H4 (cell line): ENCODE measurements at regions not wholly inside any gene's neighbourhood (a gene's known extent, or its start where the extent isn't known, plus 50 kb on each side); places are given as distances from the start of the nearest gene placed in this dataset.
A peak's percentile ranks its signal among the peaks of the same experiment; 100 is the strongest.

ENCODE experiments used
- DNase-seq: peaks from one replicate; pipeline ENCODE4 v3.0.0-alpha.2; 2015; ENCODE audit warnings: low spot score

DNA sequence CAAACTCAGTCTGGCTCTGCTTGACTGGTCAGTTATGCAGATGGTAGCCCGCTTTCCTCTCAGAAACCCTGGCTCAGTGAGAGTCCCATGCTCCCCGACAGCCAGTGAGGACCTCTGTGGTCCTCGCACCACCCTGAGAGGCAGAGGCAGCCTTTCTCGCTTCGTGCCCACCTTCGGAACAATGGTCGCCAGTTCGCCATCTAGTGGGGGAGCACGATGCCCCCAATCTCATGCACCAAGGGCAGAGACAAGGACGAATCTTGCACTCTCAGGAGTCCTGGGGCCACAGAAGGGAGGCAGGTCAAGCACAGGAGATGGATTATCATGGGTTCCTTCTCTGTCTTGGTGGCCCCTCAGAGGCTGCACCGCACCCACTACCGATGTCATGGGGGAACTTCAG, 75.2 kb downstream of the RHCG start:
- DNase-seq = no peak

DNA sequence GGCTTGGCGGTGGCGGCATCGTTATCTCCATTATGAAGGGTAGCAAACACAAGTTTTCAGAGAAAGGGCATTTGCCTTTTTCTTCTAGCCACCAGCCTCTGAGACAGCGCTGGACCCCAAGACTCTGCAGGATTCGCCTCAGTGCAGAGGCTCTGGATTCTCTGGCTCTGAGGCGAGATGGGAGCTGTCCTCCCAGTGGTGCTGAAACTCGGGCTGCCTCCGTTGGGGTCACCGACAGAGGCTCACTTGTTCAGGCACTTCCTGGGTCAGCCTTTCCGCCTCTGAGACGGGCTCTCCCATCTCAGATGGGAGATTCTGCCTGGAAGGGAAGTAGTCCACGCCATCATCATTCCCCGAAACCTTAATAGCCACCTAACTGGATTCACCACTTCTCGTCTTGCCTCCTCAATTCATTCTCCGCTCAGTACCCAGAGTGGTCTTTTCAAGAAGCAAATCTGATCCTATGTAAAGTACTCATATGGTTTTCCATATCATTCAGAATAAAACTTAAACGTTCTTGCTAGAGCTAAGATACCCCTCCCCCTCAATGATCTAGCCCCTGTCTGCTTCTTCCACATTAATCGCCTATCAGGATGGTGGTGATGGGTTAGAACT, 76.9 kb downstream of the RHCG start:
- no peak for DNase-seq

DNA sequence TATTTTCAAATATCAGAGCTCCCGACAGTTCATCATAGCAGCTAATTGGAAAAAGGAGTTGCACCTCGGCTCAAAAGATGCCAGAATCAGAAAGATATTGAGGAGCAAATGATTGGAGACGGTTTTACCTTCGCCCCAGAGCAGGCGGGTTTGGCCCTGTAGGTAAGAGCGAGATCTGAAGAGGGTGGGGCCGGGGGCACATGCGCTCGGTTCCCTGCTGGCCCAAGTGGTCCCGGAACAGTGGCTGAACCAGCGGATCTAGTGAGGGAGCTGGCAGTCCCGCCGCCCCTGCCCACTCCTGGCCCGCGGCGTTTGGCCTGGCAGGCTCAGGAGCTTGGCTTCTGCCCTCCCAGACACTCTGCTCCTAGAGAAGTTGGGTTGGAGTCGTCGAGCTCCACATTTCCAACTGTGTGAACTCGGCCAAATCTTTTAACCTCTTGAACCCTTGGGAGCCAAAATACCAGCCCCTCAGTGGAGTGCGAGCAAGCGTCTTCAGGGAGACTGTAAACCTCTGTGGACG, 79.1 kb downstream of the RHCG start:
- no peak for DNase-seq

DNA sequence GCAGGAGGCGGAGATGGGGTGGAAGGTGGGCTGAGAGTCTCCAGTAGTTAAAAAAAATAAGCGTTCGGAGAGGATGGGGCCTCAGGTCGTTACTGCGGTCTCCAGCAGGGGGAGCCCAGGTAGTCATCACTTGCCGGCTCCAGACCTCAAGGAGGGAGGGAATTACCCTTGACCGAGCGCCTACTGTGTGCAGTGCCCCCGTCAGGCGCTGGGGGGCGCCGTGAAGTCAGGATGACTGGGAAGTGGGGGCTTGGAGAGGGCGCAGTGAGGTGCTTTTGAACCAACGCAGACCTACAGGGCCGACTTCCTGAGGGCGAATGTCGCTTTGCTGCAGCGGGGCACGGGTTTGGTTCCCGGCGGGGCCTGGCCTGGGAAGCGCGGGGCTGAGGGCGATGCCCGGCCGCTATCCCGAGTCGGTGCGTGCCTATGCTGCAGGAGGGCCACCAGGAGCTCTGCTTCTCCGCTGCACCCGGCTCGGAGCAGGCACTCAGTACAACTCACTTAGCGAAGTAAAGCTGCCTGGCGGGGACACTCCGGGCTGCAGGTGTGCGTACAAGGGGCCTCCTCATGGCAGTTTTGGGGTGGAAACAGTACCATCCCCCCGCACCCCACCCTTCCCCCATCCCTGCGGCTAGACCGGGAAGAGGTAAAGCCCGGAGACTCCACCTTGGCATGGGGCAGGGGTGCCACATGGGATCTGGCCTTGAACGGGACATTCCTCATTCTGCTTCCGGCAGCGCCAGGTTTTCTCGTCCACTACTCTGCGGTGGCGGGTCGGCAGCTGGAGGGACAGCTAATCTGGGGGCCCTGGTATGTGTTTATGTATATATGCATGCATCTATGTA, 79.8 kb downstream of the RHCG start:
- peak; percentile 62 for DNase-seq

DNA sequence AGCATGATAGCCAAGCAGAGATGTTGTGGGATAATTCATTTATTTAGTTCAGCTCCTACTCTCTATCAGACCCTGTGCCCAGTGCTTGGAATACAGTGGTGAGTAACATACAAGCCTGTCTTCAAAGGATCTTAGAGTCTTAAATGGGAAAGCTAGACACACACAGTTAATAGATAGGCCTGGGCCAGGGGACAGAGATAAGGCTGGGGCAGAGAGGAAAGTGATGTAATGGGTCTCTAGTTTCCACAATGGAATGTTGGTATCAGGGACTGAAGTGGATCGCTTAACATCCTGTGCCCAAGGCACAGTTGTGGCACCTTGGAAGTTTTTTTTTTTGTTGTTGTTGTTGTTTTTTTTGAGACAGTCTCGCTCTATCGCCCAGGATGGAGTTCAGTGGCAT, 79.9 kb upstream of the POLG start:
- no peak for DNase-seq

DNA sequence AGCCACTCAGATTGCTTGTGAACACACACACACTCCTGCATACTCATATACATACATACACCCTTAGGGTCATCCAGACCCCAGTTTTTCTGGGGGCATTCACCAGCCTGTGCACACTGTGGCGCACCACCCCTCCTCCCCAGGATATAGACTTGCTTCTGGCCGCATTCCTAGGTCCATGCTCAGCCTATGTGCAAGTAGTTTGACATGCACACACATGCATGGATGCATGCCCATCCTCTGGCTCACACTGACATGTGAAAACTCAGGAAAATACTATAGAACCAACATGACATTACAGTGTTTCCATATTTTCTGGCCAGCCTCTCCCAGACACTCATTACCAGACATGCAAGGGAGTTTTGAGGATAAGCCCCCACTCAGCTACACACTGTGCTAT, 79.3 kb upstream of the POLG start:
- no peak for DNase-seq

DNA sequence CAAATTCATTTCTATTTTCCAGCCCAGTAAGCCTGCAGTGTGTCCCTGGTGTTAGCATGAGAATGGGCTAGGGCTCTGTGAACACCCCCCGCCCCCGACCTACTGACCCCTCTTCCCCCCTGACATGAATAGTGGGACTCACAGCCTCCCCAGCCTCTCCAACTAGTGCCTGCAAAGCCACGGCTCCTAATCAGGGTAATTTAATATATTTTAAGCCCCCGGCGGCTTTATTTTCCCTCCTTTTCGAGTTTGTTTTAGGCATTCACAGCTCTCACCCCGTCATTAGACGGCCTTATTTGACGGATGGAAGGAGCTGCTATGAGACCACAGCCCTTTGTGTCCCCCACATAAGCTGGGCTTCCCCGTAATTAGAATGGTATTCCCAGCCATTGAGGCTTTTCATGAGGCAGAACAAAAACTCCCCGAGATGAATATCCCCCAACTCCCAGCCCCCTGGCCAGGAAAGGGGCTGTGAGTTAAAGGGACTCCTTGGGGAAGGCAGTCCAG, 78.3 kb upstream of the POLG start:
- DNase-seq = no peak

DNA sequence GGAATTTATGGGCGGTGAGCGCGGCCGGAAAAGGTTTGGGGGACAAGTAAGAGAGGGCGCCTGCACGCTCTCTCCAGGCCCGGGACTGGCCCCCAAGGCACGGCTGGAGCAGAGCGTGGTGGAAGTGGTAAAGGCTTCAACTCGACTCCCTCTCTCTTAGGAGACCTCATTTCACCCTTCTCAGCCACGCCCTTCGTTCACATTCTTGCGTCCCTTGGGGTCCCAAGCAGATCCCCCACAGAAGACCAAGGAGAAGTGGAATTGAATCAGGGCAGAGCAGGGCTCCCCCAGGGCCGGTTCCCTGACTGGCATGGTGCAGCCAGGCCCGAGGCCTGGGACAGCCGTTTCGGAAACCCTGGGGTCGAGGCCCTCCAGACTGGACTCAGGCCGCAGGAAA, 75.4 kb upstream of the POLG start:
- DNase-seq = no peak

DNA sequence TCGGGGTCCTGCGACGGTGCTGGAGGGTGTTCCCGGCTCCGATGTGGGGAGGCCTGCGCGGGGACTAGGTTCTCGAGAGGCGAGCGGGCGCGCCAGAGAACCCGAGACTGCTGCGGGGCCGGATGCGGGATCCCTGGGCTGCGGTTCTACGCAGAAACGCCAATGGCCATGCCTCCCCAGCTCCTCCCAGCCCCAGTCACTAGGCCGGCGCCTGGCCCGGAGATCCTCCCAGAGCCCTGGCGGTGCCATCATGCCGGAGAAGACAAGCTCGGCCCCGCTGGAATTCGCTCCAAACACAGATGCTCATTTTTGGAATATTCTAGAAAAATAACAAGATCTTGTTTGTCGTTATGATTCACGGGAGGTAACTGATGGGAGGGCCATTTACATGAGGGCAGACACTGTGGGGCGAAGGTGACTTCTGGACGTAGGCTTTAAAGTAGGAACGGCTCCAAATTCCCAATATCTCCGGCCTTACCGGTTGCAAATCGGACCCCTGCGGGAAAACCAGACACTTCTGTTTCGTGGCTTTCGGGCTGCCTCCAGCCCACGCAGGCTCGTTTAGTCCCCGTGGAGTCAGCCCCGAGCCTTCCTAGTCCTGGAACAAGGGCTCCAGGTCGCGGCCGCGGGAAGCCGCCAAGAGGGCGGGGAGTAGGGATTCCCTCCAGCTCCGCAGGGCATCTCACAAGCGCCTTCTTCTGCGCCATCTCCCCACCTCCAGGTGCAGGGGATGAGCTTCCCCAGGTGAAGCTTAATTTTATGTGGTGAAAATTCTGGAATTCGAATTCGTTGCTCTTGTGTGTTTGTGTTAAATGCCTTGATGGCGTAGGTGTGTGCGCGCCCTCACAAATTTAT, 74.8 kb upstream of the POLG start:
- no peak for DNase-seq

DNA sequence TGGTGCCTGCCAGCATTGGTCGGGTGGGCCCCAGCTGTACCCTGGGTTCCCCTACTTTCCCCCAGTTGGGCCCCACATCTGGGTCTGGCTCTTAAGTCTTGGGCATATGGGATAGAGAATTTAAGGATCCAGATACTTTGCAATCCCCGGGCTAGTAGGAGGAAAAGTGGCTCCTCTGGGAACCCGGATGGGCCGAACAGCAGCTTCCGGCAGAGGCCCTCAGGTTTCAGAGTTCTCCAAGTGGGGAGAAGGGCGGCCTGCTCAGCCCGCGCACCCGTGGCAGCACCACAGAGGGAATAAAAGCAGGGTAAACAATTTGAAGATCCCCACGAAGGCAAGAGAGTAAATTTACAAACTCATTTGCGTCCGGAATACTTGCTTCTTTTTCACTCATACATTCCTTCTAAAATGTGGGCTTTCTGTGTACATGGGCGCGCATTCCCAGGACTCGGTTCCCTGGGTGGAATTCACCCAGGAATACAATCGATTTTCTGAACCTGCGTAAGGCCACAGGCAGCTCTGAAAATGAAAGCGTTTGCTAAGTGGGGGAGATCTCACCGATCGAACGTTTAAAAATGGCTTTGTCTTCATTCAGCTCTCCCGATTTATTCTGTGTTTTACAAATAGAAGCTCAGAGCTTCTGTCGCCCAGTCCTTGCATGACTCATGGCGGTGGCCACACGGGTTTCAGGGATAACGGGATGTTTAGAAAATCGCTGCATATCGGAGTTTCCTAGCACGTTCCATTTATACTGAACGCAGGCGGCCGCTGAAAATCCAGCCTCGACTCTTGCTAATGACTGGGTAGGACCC, 74.0 kb upstream of the POLG start:
- no peak for DNase-seq

DNA sequence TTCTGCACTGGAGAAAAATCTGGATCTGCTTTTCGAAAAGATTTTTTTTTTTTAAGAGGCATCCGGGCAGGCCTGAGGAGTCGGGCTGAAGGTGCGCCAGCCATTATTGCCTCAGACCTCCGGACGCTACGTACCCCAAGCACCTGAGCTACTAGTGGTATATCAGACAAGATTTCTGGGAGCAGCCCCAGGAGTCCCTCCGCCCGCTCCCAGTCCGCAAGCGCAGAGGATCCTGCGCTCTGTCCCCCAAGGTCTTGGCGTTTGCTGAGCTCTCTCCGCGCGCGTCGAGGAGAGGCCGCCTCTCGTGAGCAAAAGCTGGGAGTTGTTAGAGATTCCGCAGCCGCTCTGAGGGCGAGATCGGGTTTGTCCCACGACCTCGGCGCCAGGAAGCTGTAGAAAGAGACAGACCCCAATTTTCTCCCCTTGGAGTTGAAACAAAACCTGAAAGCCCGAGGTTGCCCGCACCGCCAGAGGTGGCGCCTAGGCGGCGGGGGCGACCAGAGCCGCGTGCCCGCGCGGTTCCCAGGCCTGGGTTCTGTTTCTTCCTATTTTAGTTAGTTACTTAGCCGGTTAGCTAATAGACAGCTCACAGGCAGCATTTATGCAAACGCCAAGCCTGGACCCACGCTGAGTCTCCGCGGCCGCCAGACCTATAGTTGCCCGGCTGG, 72.5 kb upstream of the POLG start:
- DNase-seq = no peak

DNA sequence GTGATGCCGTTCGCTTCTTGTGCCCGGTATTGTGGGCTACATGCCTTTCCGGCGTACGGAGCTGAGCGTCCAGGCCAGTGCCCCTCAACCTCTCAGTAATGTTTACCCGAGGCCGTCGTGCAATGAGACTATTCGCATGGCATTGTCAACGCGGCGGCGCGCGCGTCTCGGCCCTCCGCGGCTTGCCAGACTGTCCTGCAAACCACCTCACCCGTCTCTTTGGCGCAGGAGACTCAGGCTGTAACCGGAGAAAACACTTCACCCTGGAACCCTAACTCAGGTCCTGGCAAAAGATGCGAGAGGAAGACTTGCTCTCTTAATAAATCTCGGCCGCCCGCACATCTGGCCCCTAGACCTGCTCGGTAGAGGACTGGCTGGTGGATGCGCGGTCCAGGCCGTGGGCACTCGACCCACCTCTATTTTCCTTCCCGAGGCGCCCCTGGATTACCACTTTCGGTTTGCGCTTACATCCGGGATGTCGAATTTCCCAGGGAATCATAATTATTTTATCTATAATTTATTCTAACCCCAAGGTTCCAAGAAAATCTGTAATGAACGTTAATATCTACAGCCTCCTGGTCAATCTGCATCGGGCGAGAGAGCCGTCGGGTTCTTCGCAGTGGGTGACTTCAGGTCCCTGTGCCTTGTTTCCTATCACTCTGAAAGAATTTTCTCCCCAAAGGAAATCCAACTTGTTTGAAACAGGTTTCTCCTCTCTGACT, 71.8 kb upstream of the POLG start:
- no peak for DNase-seq

DNA sequence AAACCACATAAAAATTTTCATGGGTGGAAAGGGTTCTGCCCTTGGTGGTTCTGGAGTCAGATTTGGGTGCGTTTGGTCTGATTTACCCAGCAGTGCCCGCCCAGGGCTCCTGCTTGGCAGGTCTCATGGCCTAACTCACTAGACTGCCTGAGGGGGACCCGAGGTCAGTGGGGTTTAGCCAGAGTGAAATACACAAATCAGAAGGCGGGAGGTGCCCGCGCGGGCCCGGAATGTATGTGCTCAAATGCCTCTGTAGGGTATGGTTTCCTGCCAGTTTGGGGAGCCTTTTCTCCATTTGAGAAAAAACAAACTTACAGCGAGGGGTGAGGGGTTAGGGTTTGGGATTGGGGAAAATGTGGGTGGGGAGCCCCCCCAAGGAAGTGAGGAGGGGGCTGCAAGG, 70.9 kb upstream of the POLG start:
- no peak for DNase-seq

DNA sequence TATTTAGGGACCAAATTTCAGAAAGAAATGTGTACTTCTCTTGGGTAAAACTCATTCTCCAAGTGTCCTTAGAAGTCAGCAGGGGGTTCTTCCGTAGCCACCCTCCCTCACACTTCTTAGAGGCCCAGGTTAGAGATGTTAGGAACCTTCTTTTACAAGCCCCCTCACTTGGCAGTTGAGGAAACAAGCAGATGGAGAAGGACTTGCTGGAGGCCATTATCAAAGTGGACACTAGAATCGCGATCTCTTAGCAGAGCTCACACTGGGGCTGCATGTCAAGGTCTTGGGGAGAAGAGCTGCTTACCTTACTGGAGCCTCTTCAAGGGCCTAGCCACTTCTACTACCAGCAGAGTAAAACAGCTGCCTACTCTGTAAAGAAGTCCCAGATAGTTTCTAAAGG, 69.4 kb upstream of the POLG start:
- no peak for DNase-seq

DNA sequence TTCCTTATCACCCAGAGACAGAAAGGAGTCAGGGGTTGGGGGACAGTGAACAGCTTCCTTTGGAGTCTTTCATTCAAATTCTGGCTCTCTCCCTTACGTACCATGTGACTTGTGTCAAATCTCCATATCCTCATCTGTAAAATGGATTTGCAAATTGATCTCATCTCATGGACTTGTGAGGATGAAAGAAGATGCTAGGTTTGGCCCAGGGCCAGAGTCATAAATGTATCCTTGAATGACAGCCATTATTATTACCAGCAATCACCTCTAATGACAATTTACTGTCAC, 67.8 kb upstream of the POLG start:
- no peak for DNase-seq

DNA sequence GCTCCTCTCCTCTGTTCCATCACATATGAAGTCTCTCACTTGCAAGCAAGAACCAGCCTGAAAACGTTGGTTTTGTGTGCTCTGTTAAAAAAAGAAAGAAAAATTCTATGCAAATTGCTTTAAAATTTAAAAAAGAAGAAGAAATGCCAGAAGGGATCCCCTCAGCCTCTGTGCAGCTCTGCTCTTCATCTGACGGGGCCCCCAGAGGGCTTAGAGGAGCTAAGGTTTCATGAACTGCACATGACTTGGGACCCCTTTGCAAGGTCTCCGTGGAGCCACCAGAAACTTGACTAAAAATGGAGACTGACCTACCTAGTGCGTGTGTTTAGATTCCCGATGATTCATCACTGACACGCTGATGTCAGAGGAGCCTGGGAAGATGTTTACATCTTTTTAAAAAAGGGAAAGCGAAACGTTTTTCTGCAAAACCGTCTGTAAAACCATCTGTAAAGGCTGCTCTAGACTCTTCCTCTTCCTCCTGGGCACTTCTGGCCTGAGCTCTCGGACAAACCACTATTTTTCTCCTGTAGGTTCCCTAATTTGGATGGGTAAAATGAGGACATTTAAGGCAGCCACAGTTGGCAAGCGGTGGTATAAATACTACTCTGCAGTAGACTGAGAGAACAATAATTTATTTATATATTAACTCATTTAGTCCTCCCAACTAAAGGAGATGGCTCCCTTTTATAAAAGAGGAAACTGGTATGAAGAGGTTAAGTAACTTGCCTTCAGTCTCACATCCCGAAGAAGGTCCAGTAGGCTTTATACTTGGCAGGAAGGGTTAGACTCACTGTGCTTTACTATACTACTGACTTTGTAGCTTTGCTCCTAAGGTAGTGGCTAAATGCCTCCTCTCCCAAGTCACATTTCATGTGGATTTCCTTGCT, 67.2 kb upstream of the POLG start:
- peak; percentile 78 for DNase-seq

DNA sequence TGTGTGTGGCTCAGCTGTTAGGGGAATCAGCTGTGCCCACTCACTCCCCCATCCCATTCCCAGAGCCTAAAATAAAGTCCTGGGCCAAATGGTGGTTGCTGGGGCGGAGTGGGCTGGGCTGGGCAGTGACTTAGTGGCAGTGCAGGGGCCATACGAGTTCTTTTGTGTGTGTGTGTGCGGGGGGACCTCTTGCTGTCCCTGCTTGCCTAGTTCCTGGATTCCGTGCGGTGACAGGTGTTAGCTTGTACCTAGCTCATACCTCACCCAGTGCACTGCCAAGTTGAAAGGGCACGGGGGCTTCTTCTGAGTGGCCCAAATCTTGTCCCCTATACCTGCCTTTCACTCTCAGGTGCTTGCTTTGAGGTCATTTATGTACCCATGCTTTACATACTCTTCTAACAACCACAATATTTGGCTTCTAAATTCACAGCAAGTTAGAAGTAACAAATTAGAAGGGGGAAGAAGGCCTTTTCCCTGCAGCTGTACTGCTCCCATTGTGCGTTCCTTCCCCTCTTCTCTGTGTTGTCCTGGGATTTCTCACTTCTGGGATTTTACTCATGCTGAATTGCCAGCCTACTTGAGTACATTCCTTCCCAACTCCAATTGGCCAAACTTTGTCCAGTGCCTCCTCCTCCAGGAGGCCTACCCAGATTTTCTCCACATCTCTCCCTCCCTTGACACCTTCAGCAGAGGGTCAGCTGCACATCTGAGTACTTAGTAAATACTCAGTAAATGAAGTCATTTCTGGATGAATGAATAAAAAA, 66.3 kb upstream of the POLG start:
- DNase-seq = no peak

DNA sequence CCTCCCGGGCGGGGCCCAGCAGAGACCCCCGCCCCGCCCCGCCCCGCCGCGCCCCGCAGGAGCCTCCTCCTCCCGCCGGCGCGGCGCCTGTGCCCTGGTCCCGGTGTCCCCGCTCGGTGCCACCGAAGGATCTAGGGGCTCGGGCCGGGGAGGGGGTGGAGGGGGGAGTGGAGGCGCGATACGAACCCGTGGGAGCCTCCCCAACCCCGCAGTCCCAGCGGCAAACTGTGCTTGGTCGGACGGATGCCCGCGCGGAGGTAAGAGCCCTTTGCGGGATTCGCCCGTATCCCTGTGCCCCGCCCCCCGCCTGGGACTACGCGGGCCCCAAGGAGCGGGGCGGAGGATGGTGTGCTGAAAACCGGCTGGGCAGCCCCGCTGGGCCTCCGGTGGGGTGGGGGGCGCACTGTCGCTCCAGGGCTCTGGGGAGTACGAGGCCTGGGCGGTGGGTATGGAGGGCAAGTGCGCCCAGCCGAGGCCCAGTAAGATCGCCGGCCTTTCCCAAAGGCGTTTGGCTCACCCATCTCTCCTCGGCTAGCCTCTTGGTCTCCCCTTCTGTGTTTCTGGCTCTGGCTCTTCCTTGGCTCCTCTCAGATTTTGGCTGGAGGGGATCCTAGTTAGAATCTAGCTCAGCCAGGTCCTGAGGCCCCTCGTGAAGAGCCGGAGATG, 65.6 kb upstream of the POLG start:
- DNase-seq = no peak
